ENCODE measurements at regions not wholly inside any gene's neighbourhood (a gene's known extent, or its start where the extent isn't known, plus 50 kb on each side); places are given as distances from the start of the nearest gene placed in this dataset.
"Not testable (repeated sequence)": the region's sequence is repeated elsewhere in the genome, so short reads cannot be mapped to it uniquely, and the experiment has no call there.

DNA sequence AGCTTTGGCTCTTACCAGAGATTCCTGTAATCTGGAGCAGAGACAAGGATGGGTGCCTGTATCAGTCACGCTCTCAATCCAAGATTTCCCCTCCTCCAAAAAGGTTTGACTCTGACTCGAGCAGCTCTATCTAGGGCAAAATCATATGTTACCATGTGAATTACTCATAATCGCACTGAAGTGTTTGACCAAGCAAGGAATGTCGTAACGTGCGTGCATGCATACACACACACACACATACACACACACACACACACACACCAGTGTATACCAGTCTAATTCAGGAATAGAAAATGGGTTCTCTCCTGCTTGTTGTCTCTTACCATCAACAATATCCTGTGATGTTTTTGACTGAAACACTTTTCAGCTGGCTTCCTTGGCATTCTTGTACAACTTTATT lies 835.1 kb downstream of the KCNJ2 start:
- no peak for DNase-seq (ENCODE audit: low spot score)

- no peak for DNase-seq (ENCODE audit: low spot score)
Measured at GRCh38 chr17:71011391-71011790, 842.1 kb downstream of the KCNJ2 start.

DNA sequence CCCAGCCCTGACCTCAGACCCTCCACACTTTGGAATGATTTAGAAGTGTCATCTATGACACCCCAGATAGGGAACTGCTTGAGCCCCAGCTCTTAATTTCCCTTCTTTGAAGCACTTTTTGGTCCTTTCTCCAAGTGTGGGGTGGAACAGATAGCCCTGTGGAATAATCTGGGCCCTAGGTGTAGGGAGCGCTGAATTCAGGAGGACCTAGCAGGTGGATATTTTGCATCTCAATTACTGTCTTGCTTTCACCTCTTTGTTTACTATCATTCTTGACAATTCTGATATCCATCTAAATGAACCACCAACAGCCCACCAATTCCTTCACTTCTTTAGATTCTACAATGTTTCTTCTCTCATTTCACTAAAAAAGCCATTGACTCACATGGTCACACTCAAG lies 850.4 kb downstream of the KCNJ2 start:
- no peak for DNase-seq (ENCODE audit: low spot score)

- DNase-seq (ENCODE audit: low spot score), result no peak
Measured at GRCh38 chr17:71022758-71023157, 853.4 kb downstream of the KCNJ2 start.

- DNase-seq (ENCODE audit: low spot score), result no peak
Measured at GRCh38 chr17:71023249-71024030, 854.1 kb downstream of the KCNJ2 start.

DNA sequence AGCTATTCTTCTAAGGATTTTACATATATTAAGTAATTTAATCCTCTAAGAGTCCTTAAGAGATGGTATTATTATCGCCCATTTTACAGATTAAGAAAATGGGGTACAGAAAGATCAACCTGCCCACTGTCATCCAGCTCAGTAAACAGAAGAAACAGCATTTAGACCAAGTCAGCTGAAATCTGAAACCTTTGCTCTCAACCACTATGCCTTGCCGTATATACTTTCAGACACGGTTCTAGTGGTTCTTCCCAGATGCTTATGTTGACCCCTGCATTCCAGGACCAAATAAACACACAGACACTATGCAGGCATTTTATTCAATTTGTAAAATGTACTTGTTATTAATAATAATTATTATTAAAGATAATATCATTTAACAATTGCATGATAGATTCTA lies 854.8 kb downstream of the KCNJ2 start:
- no peak for DNase-seq (ENCODE audit: low spot score)

GRCh38 chr17:71024969-71025368 lies 855.6 kb downstream of the KCNJ2 start:
- DNase-seq (ENCODE audit: low spot score), result no peak

DNA sequence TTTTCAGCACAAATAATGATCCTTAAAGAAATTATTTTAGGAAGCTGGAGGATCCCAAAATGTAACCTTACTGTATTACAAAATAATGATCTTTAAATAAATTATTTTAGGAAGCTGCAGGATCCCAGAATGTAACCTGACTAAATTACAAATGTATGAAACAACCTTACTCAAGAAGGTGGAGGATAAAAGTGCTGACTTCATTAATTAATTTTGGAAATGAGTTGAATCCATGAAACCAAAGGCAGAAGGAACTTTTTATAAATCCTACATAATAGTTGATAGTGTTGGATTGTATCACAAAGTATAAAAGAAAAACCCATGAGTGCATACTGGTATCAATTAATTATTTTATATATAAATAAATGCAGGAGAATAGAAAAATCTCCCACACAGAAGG lies 859.9 kb downstream of the KCNJ2 start:
- no peak for DNase-seq (ENCODE audit: low spot score)

DNA sequence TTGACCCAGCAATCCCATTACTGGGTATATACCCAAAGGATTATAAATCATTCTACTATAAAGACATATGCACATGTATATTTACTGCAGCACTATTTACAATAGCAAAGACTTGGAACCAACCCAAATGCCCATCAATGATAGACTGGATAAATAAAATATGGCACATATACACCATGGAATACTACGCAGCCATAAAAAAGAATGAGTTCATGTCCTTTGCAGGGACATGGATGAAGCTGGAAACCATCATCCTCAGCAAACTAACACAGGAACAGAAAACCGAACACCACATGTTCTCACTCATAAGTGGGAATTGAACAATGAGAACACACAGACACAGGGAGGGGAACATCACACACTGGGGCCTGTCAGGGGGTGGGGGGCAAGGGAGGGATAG lies 862.0 kb downstream of the KCNJ2 start:
- not testable (repeated sequence) for DNase-seq (ENCODE audit: low spot score)

DNA sequence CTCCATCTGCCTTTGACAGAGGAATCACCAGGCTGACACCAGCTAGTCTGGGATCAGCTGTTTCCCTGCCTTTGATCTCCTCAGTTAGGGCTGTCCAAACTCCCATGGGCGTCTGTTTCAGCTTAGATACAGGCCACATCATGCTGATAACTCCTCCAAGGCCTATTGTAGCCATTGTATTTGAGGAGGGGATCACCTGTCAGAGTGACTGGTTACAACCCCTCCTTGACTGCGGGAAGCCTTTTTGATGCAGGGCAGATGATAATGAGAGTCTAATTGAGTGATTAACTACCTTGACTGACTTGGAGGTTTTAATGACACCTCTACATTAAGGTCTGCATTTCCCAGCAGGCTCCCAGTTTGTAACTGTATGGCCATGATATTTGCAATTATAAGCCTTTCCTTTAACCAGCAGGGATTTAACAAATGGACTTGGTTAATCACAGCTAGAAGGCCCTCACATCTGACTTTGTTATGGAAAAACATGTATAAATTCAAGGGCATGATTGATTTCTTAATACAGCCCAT lies 863.5 kb downstream of the KCNJ2 start:
- no peak for DNase-seq (ENCODE audit: low spot score)

DNA sequence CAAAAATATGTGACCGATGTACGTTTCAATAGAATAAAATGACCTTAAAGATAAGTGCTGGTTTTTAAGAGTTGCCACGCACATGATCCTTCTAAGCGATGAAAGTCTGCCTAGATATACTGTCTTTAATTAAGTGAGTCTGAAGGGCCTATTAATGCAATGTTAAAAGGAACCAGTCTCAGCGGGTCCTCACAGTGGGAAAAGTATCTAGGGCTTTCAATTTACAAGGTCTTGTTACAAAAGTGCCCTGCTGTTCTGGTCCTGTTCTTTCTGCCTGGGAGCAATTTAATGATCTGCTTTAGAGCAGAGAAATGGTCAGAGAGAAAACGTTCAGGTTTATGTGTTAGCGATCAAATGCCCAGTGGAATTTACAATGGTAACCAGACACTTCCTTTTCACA lies 864.0 kb downstream of the KCNJ2 start:
- no peak for DNase-seq (ENCODE audit: low spot score)

DNA sequence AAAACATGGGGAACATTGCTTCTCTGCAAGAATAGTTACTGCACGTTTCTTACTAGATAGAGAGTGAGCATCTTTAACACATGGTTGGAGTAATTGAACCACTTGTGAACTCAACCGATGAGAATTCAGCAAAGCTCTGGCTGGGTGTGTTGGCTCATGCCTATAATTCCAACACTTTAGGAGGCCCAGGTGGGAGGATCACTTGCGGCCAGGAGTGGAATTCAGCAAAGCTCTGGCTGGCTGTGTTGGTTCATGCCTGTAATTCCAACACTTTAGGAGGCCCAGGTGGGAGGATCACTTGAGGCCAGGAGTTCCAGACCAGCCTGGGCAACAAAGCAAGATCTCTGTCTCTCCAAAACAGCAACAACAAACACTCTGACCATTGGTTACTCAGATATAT lies 865.9 kb downstream of the KCNJ2 start:
- DNase-seq (ENCODE audit: low spot score), result no peak

- no peak for DNase-seq (ENCODE audit: low spot score)
Measured at GRCh38 chr17:71037386-71037785, 868.1 kb downstream of the KCNJ2 start.

DNA sequence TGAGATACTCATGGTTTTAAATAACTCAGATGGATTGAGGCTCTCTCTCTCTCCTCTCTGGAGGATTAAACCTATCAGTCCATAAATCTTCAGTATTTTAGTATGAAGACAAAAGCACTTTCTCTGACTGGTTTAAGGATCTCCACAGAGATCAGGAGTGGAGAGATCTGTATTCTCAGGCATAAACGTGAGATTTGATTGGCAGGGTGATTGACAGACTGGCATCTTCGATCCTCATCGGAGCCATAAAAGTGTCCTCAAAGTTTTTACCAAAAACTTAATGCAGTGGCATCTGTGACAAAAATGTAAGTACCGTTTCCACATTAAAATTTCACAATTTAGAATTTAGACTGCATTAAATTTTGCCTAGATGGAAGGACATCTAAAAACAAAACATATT lies 870.1 kb downstream of the KCNJ2 start:
- no peak for DNase-seq (ENCODE audit: low spot score)

DNA sequence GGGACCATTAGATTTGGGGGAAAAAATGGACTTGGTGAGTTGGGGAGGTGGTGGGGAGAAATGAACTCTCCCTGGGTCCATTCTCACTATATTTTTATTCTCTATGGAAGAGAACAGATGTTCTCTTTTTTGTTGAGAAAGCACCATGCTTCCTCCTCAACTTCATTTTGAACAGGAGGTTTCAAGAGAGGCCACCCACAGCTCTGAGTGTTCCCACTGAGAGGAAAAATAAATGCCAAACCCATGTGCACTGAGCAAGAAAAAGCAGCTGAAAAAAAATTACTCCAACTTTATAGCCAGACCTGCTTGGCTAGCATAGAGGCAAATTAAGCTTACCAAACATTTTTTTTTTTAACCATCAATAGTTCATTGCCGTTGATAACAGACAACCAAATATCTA lies 883.6 kb downstream of the KCNJ2 start:
- no peak for DNase-seq (ENCODE audit: low spot score)

DNA sequence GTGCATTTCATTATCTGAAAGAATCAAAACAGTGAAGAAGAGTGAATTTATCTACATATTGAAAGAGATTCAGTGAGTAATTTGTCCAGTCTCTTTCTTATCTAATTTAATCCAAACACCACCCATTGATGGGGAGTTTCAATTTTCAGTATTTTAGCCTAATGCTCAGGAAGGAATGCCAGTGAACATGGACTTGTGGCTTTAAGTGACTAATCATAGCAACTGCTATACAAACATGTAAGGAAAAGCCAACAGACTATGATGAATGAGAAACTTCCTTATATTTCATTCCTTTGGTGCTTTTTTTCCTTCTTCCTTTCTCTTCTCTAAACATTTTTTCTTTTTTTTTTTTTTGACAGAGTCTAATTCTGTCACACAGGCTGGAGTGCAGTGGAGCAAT lies 885.8 kb downstream of the KCNJ2 start:
- DNase-seq (ENCODE audit: low spot score), result no peak

DNA sequence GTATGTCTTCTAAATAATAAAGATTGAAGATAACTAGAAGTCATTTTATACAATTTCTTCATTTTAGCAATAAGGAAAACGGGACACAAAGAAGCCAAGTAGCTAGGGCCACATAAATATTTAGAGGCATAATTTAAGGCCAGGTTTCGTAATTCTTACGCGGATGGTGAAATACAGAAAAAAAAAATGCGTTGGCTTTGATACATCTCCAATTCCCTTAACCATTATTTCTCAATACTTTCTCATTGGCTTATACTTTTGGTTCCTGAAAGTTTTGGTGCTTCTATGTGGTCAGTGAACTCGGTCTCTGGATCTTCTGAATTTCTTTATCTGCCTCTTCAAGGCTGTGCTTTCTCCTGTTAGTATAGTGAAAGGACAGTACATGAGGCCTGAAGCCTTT lies 888.1 kb downstream of the KCNJ2 start:
- no peak for DNase-seq (ENCODE audit: low spot score)

GRCh38 chr17:71057938-71058337 lies 888.6 kb downstream of the KCNJ2 start:
- DNase-seq (ENCODE audit: low spot score), result no peak

DNA sequence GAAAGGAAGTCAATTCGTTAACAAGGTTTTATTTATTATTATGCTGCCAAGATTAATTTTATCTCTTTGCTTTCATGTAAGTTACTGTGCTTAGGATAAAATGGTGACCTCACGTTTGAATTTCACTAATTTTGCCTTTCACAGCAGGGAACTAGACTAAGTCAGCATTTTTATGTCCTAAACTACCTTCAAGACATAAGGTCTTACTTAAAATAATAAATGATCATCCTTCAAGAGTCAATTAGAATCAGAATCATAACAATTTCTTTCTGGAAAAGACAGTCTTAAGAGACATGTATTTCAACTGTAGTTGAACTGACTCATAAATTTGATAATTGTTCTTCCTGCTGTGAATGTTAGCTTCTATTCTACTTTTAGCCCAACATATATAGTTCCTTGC lies 893.8 kb downstream of the KCNJ2 start:
- no peak for DNase-seq (ENCODE audit: low spot score)

DNA sequence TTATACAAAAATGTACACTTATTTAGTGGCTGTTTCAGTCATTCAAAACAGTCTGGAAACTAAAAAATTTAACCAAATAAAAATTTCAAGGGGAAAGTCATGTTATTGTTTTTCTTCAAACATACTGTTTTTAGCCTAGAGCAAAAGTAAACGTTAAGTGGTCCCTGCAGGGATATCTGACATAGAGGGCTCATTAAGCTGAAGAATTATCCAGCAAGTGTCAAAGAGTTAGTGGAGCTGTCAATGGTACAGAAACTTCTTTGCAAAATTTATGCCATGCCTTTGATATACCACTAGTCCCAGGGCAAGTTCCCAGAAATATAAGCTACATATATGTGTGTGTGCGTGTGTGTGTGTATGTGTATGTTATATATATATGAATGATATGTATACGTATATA lies 894.2 kb downstream of the KCNJ2 start:
- DNase-seq (ENCODE audit: low spot score), result no peak

GRCh38 chr17:71067669-71068407 lies 898.5 kb downstream of the KCNJ2 start:
- DNase-seq (ENCODE audit: low spot score), result no peak

GRCh38 chr17:71068408-71068750 lies 899.0 kb downstream of the KCNJ2 start:
- no peak for DNase-seq (ENCODE audit: low spot score)

DNA sequence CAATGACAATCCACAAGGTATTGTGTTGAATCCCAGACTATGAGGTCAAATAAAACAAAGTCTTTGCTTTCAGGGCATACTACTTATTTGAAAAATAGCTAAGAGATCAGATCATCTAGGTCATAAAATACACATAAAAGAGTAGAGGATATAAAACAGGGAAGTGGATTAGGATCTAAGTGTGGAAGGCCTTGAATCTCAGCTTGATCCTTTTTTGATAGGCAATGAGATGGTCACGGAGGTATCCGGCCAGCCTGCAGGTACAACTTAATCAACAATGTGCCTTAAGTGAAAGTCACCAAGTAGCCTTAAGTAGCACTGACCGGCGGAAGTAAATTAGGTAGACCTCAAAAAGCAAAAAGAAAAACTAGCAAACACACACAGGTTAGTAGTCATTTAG lies 901.7 kb downstream of the KCNJ2 start:
- no peak for DNase-seq (ENCODE audit: low spot score)
